Neuron (in vitro differentiated cells): ENCODE measurements at regions not wholly inside any gene's neighbourhood (a gene's known extent, or its start where the extent isn't known, plus 50 kb on each side); places are given as distances from the start of the nearest gene placed in this dataset.

Experiments used
- H2AFZ ChIP-seq: one replicate; pipeline ENCODE4 v1.6.1; 2013; ENCODE audit warnings: low read depth, mild to moderate bottlenecking, inconsistent platforms, low read length, moderate library complexity
- H3K27me3 ChIP-seq: one replicate; pipeline ENCODE4 v1.6.1; 2013; ENCODE audit warnings: low read length; ENCODE audit not compliant: insufficient read depth
- H3K36me3 ChIP-seq: one replicate; pipeline ENCODE4 v1.6.1; 2013; ENCODE audit warnings: low read length; ENCODE audit not compliant: insufficient read depth
- H3K4me1 ChIP-seq: one replicate; pipeline ENCODE4 v1.6.1; 2013; ENCODE audit warnings: low read length; ENCODE audit not compliant: insufficient read depth
- H3K4me3 ChIP-seq: 2 replicates; pipeline ENCODE4 v1.5.1; 2013; ENCODE audit warnings: mild to moderate bottlenecking, low read length, moderate library complexity
- H3K9me3 ChIP-seq: one replicate; pipeline ENCODE4 v1.6.1; 2013; ENCODE audit warnings: low read length

GRCh38 chr1:82907313-82907712 lies 1091.6 kb downstream of the TTLL7 start:
- H3K4me1 ChIP-seq: no peaks in the 10 kb centered on the region
- H3K27me3 ChIP-seq: no peaks in the 10 kb centered on the region
- no peaks in the 10 kb centered on the region for H3K9me3 ChIP-seq

GRCh38 chr1:82903626-82904025 lies 1095.3 kb downstream of the TTLL7 start:
- H3K9me3 ChIP-seq: no peaks in the 10 kb centered on the region
- H3K36me3 ChIP-seq: no peaks in the 10 kb centered on the region
- H2AFZ ChIP-seq: no peak overlapping the region
- no peaks in the 10 kb centered on the region for H3K27me3 ChIP-seq
- no peak overlapping the region for H3K4me3 ChIP-seq
- no peaks in the 10 kb centered on the region for H3K4me1 ChIP-seq

More at GRCh38 chr1:82907313-82907712, 1091.6 kb downstream of the TTLL7 start:
- H3K4me3 ChIP-seq: no peak overlapping the region
- H3K36me3 ChIP-seq: no peaks in the 10 kb centered on the region
- no peak overlapping the region for H2AFZ ChIP-seq

GRCh38 chr1:82901561-82901960 lies 1097.4 kb downstream of the TTLL7 start:
- H3K27me3 ChIP-seq: no peaks in the 10 kb centered on the region
- no peaks in the 10 kb centered on the region for H3K4me1 ChIP-seq
- no peak overlapping the region for H3K4me3 ChIP-seq
- no peaks in the 10 kb centered on the region for H3K36me3 ChIP-seq
- H2AFZ ChIP-seq: no peak overlapping the region
- H3K9me3 ChIP-seq: no peaks in the 10 kb centered on the region

GRCh38 chr1:82901118-82901517 lies 1097.8 kb downstream of the TTLL7 start:
- Histone ChIP-seq H3K4me1 (no peaks in the 10 kb centered on the region), H3K4me3 (no peak overlapping the region), H3K27me3 (no peaks in the 10 kb centered on the region), H2AFZ (no peak overlapping the region), H3K9me3 (no peaks in the 10 kb centered on the region), H3K36me3 (no peaks in the 10 kb centered on the region)

- Histone ChIP-seq H3K9me3 (no peaks in the 10 kb centered on the region), H2AFZ (no peak overlapping the region), H3K4me3 (no peak overlapping the region), H3K27me3 (no peaks in the 10 kb centered on the region), H3K4me1 (no peaks in the 10 kb centered on the region), H3K36me3 (no peaks in the 10 kb centered on the region)
Observed at GRCh38 chr1:82899017-82899416, 1098.3 kb downstream of the ADGRL2 start.

GRCh38 chr1:82897549-82897948 lies 1096.8 kb downstream of the ADGRL2 start:
- Histone ChIP-seq H3K9me3 (no peaks in the 10 kb centered on the region), H3K4me1 (no peaks in the 10 kb centered on the region), H3K36me3 (no peaks in the 10 kb centered on the region), H3K4me3 (no peak overlapping the region), H2AFZ (no peak overlapping the region), H3K27me3 (no peaks in the 10 kb centered on the region)

- Histone ChIP-seq H3K27me3 (no peaks in the 10 kb centered on the region), H3K4me3 (no peak overlapping the region), H3K9me3 (no peaks in the 10 kb centered on the region), H2AFZ (no peak overlapping the region), H3K4me1 (no peaks in the 10 kb centered on the region), H3K36me3 (no peaks in the 10 kb centered on the region)
Observed at GRCh38 chr1:82896036-82896435, 1095.3 kb downstream of the ADGRL2 start.

GRCh38 chr1:82894635-82895034 lies 1093.9 kb downstream of the ADGRL2 start:
- Histone ChIP-seq H3K9me3 (no peaks in the 10 kb centered on the region), H3K36me3 (no peaks in the 10 kb centered on the region), H2AFZ (no peak overlapping the region), H3K4me3 (no peak overlapping the region), H3K4me1 (no peaks in the 10 kb centered on the region), H3K27me3 (no peaks in the 10 kb centered on the region)

GRCh38 chr1:82893712-82894470 lies 1093.2 kb downstream of the ADGRL2 start:
- no peaks in the 10 kb centered on the region for H3K27me3 ChIP-seq
- H2AFZ ChIP-seq: no peak overlapping the region
- no peaks in the 10 kb centered on the region for H3K9me3 ChIP-seq
- no peak overlapping the region for H3K4me3 ChIP-seq
- H3K4me1 ChIP-seq: no peaks in the 10 kb centered on the region
- no peaks in the 10 kb centered on the region for H3K36me3 ChIP-seq

- Histone ChIP-seq H3K4me1 (no peaks in the 10 kb centered on the region), H3K9me3 (no peaks in the 10 kb centered on the region), H2AFZ (no peak overlapping the region), H3K27me3 (no peaks in the 10 kb centered on the region), H3K36me3 (no peaks in the 10 kb centered on the region), H3K4me3 (no peak overlapping the region)
Observed at GRCh38 chr1:82880506-82880905, 1079.8 kb downstream of the ADGRL2 start.

- H3K27me3 ChIP-seq: no peaks in the 10 kb centered on the region
- no peak overlapping the region for H3K4me3 ChIP-seq
- no peak overlapping the region for H2AFZ ChIP-seq
- no peaks in the 10 kb centered on the region for H3K9me3 ChIP-seq
- no peaks in the 10 kb centered on the region for H3K4me1 ChIP-seq
- H3K36me3 ChIP-seq: no peaks in the 10 kb centered on the region
Observed at GRCh38 chr1:82879701-82880305, 1079.1 kb downstream of the ADGRL2 start.

- no peaks in the 10 kb centered on the region for H3K36me3 ChIP-seq
- H3K27me3 ChIP-seq: no peaks in the 10 kb centered on the region
- H3K4me1 ChIP-seq: no peaks in the 10 kb centered on the region
- no peak overlapping the region for H3K4me3 ChIP-seq
- H3K9me3 ChIP-seq: no peaks in the 10 kb centered on the region
- no peak overlapping the region for H2AFZ ChIP-seq
Observed at GRCh38 chr1:82875170-82875569, 1074.4 kb downstream of the ADGRL2 start.

- Histone ChIP-seq H3K4me1 (no peaks in the 10 kb centered on the region), H3K36me3 (no peaks in the 10 kb centered on the region), H3K4me3 (no peak overlapping the region), H3K9me3 (no peaks in the 10 kb centered on the region), H3K27me3 (no peaks in the 10 kb centered on the region), H2AFZ (no peak overlapping the region)
Observed at GRCh38 chr1:82874041-82874440, 1073.3 kb downstream of the ADGRL2 start.

GRCh38 chr1:82870332-82870731 lies 1069.6 kb downstream of the ADGRL2 start:
- Histone ChIP-seq H3K9me3 (no peaks in the 10 kb centered on the region), H2AFZ (no peak overlapping the region)

More at GRCh38 chr1:82870332-82870731, 1069.6 kb downstream of the ADGRL2 start:
- no peaks in the 10 kb centered on the region for H3K4me1 ChIP-seq
- no peak overlapping the region for H3K4me3 ChIP-seq
- H3K27me3 ChIP-seq: no peaks in the 10 kb centered on the region
- H3K36me3 ChIP-seq: no peaks in the 10 kb centered on the region
